ENCODE measurements at regions not wholly inside any gene's neighbourhood (a gene's known extent, or its start where the extent isn't known, plus 50 kb on each side); places are given as distances from the start of the nearest gene placed in this dataset.

DNA sequence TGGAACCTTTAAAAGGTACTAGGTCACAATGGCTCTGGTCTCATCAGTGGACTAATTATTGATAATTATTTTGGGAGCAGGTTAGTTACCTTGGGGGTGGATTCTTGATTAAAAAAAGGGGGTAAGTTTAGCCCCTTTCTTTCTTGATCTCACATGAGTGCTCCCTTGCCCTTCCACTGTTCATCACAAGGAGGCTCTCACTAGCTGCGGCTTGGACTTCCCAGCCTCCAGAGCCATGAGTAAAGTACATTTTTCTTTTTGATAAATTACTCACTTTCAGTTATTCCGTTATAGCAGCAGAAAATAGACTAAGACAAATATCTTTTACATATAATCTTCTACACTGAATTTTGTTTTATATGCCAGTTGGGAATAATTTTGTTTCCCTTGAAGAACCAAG, 254.8 kb upstream of the DEPDC1 start:
- no peak for TF ChIP-seq CTCF (IDR thresholded peaks at IDR 0.05)
- TF ChIP-seq POLR2A (IDR thresholded peaks at IDR 0.05), result no peak
- TF ChIP-seq EP300 (IDR thresholded peaks at IDR 0.05), result no peak
- TF ChIP-seq POLR2AphosphoS5 (IDR thresholded peaks at IDR 0.05), result no peak
